Lung (tissue), 11 donors: ENCODE measurements at regions not wholly inside any gene's neighbourhood (a gene's known extent, or its start where the extent isn't known, plus 50 kb on each side); places are given as distances from the start of the nearest gene placed in this dataset.

ENCODE experiments used
- ATAC-seq: fragments of 200-7000 bp; cut with Tn5 transposase; one replicate; pipeline ENCODE4 v1.9.1; 2020; ENCODE audit warnings: moderate number of reproducible peaks; ENCODE audit not compliant: insufficient read depth, low FRiP score
- DNase-seq, 3 donors: peaks; one replicate each; pipeline ENCODE4 v3.0.0-alpha.2; 2013 to 2017
- H3K27ac ChIP-seq, 2 donors: one replicate each; pipeline ENCODE4 v1.5.1; 2013; ENCODE audit warnings: mild to moderate bottlenecking in 2 of 2, moderate library complexity in 2 of 2, control low read depth in 1 of 2, inconsistent platforms in 1 of 2, low read depth in 1 of 2, low read length in 1 of 2
- H3K27me3 ChIP-seq, 3 donors: one replicate each; pipeline ENCODE4 v1.5.1; 2013; ENCODE audit warnings: low read length in 2 of 3; ENCODE audit not compliant: control insufficient read depth in 3 of 3, insufficient read depth in 3 of 3
- H3K36me3 ChIP-seq, 4 donors: one replicate each; pipeline ENCODE4 v1.5.1; 2013; ENCODE audit warnings: low read length in 4 of 4, mild to moderate bottlenecking in 1 of 4, moderate library complexity in 1 of 4; ENCODE audit not compliant: control insufficient read depth in 4 of 4, insufficient read depth in 4 of 4
- H3K4me1 ChIP-seq, 5 donors: one replicate each; pipeline ENCODE4 v1.5.1; 2013; ENCODE audit warnings: low read length in 5 of 5, mild to moderate bottlenecking in 2 of 5, moderate library complexity in 1 of 5; ENCODE audit not compliant: control insufficient read depth in 5 of 5, insufficient read depth in 5 of 5
- H3K4me3 ChIP-seq: one replicate; pipeline ENCODE4 v1.5.1; 2013; ENCODE audit warnings: mild to moderate bottlenecking, control low read depth, moderate library complexity
- H3K9ac ChIP-seq, 2 donors: one replicate each; pipeline ENCODE4 v1.5.1; 2013; ENCODE audit warnings: low read length in 2 of 2, control low read depth in 1 of 2; ENCODE audit not compliant: insufficient read depth in 1 of 2
- H3K9me3 ChIP-seq, 4 donors: one replicate each; pipeline ENCODE4 v1.5.1; 2013; ENCODE audit warnings: low read length in 3 of 4, mild to moderate bottlenecking in 1 of 4, moderate library complexity in 1 of 4; ENCODE audit not compliant: control insufficient read depth in 4 of 4, insufficient read depth in 3 of 4
- WGBS, 2 donors: extraction: QIAGEN DNeasy Blood & Tissue Kit; methylation state at CpG; one replicate each; pipeline ENCODE4 v1.1.7; 2013; 5-methylcytosine and 5-hydroxymethylcytosine counted together
- TF ChIP-seq, protein P1 (sequence below): IDR thresholded peaks from 2 replicates; pipeline ENCODE4 v1.5.1; 2012; ENCODE audit warnings: mild to moderate bottlenecking; ENCODE audit errors: control extremely low read depth, extremely low read depth
- donor health status: control.
- donor health status: control.
- donor health status: Bipolar disorder and iron deficiency.
- donor health status: healthy.
- donor health status: DM: yes; HTN: yes; CAD: no.

DNA sequence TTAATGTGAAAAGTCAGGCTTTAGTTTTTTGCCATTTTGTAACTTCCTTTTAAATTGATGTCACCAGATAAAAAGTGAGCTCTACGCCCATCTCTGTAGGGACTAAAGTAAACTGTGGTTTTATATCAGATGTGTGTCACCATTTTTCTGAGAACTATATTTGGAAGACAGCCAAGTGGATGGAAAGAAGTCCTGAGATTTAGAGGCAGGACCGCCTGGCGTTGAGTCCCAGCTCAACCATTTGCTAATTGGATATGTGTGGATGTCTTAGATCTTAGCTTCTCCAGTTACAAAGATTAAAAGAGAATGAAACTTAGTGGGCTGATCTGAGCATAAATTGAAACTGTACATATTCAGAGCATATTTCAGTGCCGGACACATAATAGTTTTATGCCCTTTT, 691.6 kb upstream of the CELF2 start:
- no peaks in the 10 kb centered on the region for H3K27me3 ChIP-seq
- no peak for ATAC-seq
- no peaks in the 10 kb centered on the region for H3K4me1 ChIP-seq
- DNase-seq, result peak in 2 of 3 donors; percentile 50 to 65
- H3K36me3 ChIP-seq, result no peaks in the 10 kb centered on the region
- H3K27ac ChIP-seq, result no peak overlapping the region
- no peak overlapping the region for H3K9ac ChIP-seq
- H3K4me3 ChIP-seq, result no peak overlapping the region
- no peaks in the 10 kb centered on the region for H3K9me3 ChIP-seq
- 72 to 83% methylated on average over 4 of the region's 4 CpGs for WGBS, 2 donors
- TF ChIP-seq, protein P1, sequence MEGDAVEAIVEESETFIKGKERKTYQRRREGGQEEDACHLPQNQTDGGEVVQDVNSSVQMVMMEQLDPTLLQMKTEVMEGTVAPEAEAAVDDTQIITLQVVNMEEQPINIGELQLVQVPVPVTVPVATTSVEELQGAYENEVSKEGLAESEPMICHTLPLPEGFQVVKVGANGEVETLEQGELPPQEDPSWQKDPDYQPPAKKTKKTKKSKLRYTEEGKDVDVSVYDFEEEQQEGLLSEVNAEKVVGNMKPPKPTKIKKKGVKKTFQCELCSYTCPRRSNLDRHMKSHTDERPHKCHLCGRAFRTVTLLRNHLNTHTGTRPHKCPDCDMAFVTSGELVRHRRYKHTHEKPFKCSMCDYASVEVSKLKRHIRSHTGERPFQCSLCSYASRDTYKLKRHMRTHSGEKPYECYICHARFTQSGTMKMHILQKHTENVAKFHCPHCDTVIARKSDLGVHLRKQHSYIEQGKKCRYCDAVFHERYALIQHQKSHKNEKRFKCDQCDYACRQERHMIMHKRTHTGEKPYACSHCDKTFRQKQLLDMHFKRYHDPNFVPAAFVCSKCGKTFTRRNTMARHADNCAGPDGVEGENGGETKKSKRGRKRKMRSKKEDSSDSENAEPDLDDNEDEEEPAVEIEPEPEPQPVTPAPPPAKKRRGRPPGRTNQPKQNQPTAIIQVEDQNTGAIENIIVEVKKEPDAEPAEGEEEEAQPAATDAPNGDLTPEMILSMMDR, result no peak

- Histone ChIP-seq H3K27me3 (no peaks in the 10 kb centered on the region), H3K27ac (no peak overlapping the region), H3K9me3 (peaks cover 0 to 2% (median 0%) of the 10 kb centered on the region in 4 donors), H3K4me3 (no peak overlapping the region), H3K9ac (no peak overlapping the region), H3K4me1 (no peaks in the 10 kb centered on the region), H3K36me3 (no peaks in the 10 kb centered on the region)
- WGBS, 2 donors, result 83 to 90% methylated on average over 4 of the region's 4 CpGs
- DNase-seq (no peak), ATAC-seq (no peak)
- TF ChIP-seq, protein P1, result no peak
Measured at GRCh38 chr10:10327934-10328333, 689.7 kb upstream of the CELF2 start.

DNA sequence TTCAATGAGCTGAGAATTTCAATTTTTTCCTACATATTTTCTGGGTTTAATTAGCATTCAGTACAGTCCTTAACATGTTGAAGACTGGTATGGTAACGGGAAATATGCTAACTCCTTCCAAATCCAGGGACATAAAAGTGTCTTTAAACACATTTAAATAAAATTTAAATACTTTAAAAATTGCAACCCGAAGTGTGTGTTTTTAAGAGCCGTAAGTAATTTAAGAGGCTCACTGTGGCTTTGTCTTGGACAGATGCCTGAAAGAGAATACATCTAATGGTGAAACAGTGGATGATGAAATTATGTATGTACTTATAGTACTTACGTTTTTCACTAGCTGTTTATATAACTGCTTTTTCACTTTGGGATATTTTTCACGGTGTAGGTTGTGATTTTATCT, 687.3 kb upstream of the CELF2 start:
- no peak overlapping the region for H3K9ac ChIP-seq
- TF ChIP-seq, protein P1, result no peak
- peak in 2 of 3 donors; percentile 63 to 79 for DNase-seq
- peaks cover 0 to 2% (median 0%) of the 10 kb centered on the region in 4 donors for H3K9me3 ChIP-seq
- 62 to 77% methylated on average over 5 of the region's 5 CpGs for WGBS, 2 donors
- no peak for ATAC-seq
- no peaks in the 10 kb centered on the region for H3K27me3 ChIP-seq
- no peaks in the 10 kb centered on the region for H3K4me1 ChIP-seq
- H3K27ac ChIP-seq, result no peak overlapping the region
- no peaks in the 10 kb centered on the region for H3K36me3 ChIP-seq
- no peak overlapping the region for H3K4me3 ChIP-seq

DNA sequence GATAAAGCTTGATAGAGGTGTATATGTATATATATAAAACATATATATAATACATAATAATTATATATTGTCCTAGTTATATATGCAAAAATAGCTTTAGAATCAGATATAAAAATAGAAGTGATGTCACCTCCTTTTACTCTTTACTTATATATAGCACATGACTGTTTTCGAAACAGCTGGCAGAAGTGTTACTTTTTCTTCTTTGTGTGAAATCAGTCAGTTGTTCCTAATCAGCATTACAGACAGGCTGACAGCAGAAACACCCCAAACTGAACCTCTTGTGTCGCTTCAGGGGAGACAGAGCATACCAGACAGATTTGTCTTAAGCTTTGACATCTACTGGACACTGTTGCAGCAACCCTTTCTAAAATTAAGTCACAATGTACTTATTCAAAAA, 684.9 kb upstream of the CELF2 start:
- no peaks in the 10 kb centered on the region for H3K36me3 ChIP-seq
- TF ChIP-seq, protein P1, result no peak
- DNase-seq (peak in 1 of 3 donors; percentile 12), ATAC-seq (no peak)
- no peak overlapping the region for H3K4me3 ChIP-seq
- H3K9ac ChIP-seq, result no peak overlapping the region
- H3K4me1 ChIP-seq, result no peaks in the 10 kb centered on the region
- 83 to 87% methylated on average over 2 of the region's 2 CpGs for WGBS, 2 donors
- no peak overlapping the region for H3K27ac ChIP-seq
- no peaks in the 10 kb centered on the region for H3K27me3 ChIP-seq
- peaks cover 0 to 2% (median 0%) of the 10 kb centered on the region in 4 donors for H3K9me3 ChIP-seq
